ENCODE measurements at regions not wholly inside any gene's neighbourhood (a gene's known extent, or its start where the extent isn't known, plus 50 kb on each side); places are given as distances from the start of the nearest gene placed in this dataset.

DNA sequence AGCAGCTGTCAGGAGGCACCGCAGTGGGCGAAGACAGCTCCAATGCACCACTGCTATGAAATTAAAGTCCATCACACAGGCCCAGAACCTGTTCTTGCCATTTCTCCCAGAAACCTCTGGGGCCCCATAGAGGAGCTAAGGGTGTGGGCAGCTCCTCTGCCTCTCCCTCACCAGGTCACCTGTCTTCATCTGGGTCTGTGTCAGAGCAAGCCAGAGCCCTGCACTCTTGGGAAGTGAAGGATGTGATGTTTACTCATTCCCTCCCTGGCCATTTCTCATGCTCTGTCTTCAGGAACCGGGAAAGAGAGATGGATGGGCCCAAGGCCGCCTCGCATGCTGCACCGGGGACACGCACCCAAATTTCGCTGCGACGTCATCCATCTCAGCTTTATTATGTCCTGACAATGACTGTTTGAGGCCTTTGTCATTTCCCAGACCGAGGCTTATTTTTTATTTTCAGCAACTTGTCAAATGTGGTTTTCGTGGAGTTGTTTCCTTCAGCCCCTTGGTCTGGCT, 216.1 kb downstream of the NPHP4 start:
- Histone ChIP-seq H3K9me3 (peaks cover 0 to 3% (median 0%) of the 10 kb centered on the region in 12 donors), H3K4me3 (no peak overlapping the region), H3K27ac (no peak overlapping the region), H3K36me3 (no peaks in the 10 kb centered on the region), H3K4me1 (peaks cover 0 to 2% (median 0%) of the 10 kb centered on the region in 12 donors), H3K27me3 (peaks cover 0 to 3% (median 0%) of the 10 kb centered on the region in 9 donors)
- intact Hi-C loops (cut with DNase I), result no loop called here
- TF ChIP-seq, protein P1, sequence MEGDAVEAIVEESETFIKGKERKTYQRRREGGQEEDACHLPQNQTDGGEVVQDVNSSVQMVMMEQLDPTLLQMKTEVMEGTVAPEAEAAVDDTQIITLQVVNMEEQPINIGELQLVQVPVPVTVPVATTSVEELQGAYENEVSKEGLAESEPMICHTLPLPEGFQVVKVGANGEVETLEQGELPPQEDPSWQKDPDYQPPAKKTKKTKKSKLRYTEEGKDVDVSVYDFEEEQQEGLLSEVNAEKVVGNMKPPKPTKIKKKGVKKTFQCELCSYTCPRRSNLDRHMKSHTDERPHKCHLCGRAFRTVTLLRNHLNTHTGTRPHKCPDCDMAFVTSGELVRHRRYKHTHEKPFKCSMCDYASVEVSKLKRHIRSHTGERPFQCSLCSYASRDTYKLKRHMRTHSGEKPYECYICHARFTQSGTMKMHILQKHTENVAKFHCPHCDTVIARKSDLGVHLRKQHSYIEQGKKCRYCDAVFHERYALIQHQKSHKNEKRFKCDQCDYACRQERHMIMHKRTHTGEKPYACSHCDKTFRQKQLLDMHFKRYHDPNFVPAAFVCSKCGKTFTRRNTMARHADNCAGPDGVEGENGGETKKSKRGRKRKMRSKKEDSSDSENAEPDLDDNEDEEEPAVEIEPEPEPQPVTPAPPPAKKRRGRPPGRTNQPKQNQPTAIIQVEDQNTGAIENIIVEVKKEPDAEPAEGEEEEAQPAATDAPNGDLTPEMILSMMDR (IDR thresholded peaks at IDR 0.05), result no peak
- no peak for TF ChIP-seq POLR2A (IDR thresholded peaks at IDR 0.05)
- whole genome bisulfite sequencing, 4 donors, result 83 to 92% (median 91%) methylated on average over 12 of the region's 12 CpGs
- DNase-seq, result peak in 1 of 5 donors; percentile 2
- ATAC-seq, result no peak

DNA sequence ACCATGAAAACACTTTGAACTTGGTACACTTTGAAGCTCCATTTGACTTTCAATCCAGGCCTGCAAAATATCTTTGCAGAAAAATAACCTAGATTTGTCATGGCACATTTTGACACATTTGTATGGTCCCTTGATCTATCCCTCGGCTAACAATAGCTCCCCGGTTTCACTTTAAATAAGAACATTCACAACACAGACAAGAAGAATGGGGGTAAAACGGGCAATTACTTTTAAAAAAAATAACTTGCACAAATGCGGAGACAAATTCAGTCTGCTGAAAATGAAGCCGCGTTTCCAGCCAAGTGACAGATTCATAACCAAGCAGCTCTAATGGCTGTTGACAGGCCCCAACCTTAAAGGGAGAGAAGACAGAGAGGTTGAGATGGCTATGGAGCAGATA, 218.2 kb downstream of the NPHP4 start:
- DNase-seq, result no peak
- no peak for ATAC-seq
- H3K27me3 ChIP-seq, result peaks cover 0 to 7% (median 0%) of the 10 kb centered on the region in 9 donors
- no peak overlapping the region for H3K27ac ChIP-seq
- intact Hi-C loops (cut with DNase I), result no loop called here
- H3K36me3 ChIP-seq, result no peaks in the 10 kb centered on the region
- peaks cover 0 to 11% (median 0%) of the 10 kb centered on the region in 12 donors for H3K4me1 ChIP-seq
- H3K4me3 ChIP-seq, result no peak overlapping the region
- H3K9me3 ChIP-seq, result peaks cover 0 to 3% (median 0%) of the 10 kb centered on the region in 12 donors
- TF ChIP-seq POLR2A (IDR thresholded peaks at IDR 0.05), result no peak
- TF ChIP-seq, protein P1 (IDR thresholded peaks at IDR 0.05), result no peak
- WGBS, 4 donors, result 72 to 84% (median 78%) methylated on average over 6 of the region's 6 CpGs

DNA sequence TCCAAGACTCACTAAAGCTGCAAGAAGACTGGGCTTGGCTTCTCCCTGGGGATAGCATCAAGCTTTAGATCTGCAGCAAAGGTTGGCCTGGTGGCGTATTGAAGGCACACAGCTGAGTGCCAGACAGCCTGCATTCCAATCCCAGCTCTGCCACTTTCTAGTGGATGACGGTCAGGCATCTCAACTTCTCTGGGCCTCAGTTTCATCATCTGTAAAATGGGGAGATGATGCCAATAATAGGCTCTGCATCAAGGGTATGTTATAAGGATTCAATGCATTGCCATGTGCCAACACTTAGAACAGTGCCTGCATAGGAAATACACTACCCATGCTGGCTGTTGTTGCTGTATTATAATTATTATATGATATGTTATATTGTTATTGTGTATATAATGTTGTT, 220.4 kb downstream of the NPHP4 start:
- H3K4me1 ChIP-seq, result peaks cover 0 to 14% (median 0%) of the 10 kb centered on the region in 12 donors
- peak in 1 of 5 donors; percentile 2 for DNase-seq
- H3K27ac ChIP-seq, result no peak overlapping the region
- intact Hi-C loops (cut with DNase I), result no loop called here
- H3K9me3 ChIP-seq, result no peaks in the 10 kb centered on the region
- H3K36me3 ChIP-seq, result no peaks in the 10 kb centered on the region
- 58 to 71% (median 66%) methylated on average over 2 of the region's 2 CpGs for WGBS, 4 donors
- no peak for TF ChIP-seq POLR2A (IDR thresholded peaks at IDR 0.05)
- TF ChIP-seq, protein P1 (IDR thresholded peaks at IDR 0.05), result no peak
- no peak overlapping the region for H3K4me3 ChIP-seq
- ATAC-seq, result no peak
- peaks cover 0 to 29% (median 0%) of the 10 kb centered on the region in 9 donors for H3K27me3 ChIP-seq

DNA sequence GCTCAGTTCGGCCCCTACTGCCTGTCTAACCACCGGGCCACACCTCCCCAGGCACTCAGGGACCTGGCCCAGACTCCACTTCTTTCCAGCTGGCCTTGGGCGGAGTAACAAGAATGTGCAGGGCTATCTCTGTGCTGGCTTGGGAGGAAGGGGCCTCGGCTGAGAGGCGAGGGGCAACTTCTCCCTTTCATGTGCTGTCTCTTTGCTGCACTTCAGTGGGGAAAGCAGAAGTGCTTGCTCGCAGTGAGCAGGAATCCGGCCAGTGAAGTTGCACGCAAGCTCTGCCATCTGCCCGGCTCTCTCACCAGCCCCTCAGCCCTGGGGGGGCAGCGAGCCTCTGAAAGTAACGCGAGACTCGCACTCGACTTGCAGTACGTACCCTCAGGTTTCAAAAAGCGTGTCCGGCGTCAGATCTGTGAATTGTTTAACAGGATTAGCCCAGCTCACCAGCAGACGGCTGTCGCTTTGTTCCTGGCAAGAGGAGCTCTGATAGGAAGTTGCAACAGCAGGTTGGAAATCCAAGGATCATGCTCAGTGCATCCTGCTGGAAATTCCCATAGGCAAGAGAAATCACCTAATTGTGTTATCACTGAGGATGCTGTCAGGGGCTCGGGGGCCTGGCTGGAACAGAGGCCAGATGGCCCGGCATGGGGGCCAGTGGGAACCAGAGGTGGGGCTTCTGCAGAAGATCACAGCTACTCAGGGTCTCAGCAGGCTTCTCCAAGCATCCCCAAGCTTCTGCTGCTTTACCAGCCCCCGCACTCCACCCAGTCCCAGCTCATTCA, 221.1 kb downstream of the NPHP4 start:
- H3K27me3 ChIP-seq, result peaks cover 0 to 33% (median 4%) of the 10 kb centered on the region in 9 donors
- no peaks in the 10 kb centered on the region for H3K36me3 ChIP-seq
- peak in 2 of 5 donors; percentile 25 to 40 for DNase-seq
- H3K4me1 ChIP-seq, result peaks cover 0 to 14% (median 0%) of the 10 kb centered on the region in 12 donors
- no peak overlapping the region for H3K27ac ChIP-seq
- peak overlapping the region in 4 of 12 donors; percentile 7 to 37 (median 10) for H3K4me3 ChIP-seq
- ATAC-seq, result peak in 3 of 4 donors; percentile 18 to 47 (median 31)
- no peaks in the 10 kb centered on the region for H3K9me3 ChIP-seq
- 4 to 8% (median 7%) methylated on average over 8 to 23 of the region's 23 CpGs for WGBS, 4 donors
- TF ChIP-seq, protein P1 (IDR thresholded peaks at IDR 0.05), result no peak
- TF ChIP-seq POLR2A (IDR thresholded peaks at IDR 0.05), result no peak
- intact Hi-C loops (cut with DNase I), result no loop called here

Data from heart left ventricle (tissue), 16 donors.